Chondrocyte (in vitro differentiated cells): ENCODE measurements at regions not wholly inside any gene's neighbourhood (a gene's known extent, or its start where the extent isn't known, plus 50 kb on each side); places are given as distances from the start of the nearest gene placed in this dataset.
"Not testable (repeated sequence)": the region's sequence is repeated elsewhere in the genome, so short reads cannot be mapped to it uniquely, and the experiment has no call there.

Experiments
- DNase-seq: peaks from one replicate; pipeline ENCODE4 v3.0.0; 2021; ENCODE audit warnings: mixed read lengths, low spot score
- H3K27ac Mint-ChIP-seq: one replicate; pipeline ENCODE4 v1.8.0; 2021; ENCODE audit warnings: mild to moderate bottlenecking, moderate library complexity, mixed read lengths; ENCODE audit not compliant: unreplicated experiment
- H3K27me3 Mint-ChIP-seq: 2 replicates; pipeline ENCODE4 v1.8.0; 2021; ENCODE audit warnings: low read depth, mixed read lengths
- H3K36me3 Mint-ChIP-seq: 2 replicates; pipeline ENCODE4 v1.8.0; 2021; ENCODE audit warnings: low read depth, mixed read lengths
- H3K4me1 Mint-ChIP-seq: 2 replicates; pipeline ENCODE4 v1.8.0; 2021; ENCODE audit warnings: low read depth, mild to moderate bottlenecking, mixed read lengths
- H3K4me3 Mint-ChIP-seq: one replicate; pipeline ENCODE4 v1.8.0; 2021; ENCODE audit warnings: mild to moderate bottlenecking, moderate library complexity, mixed read lengths; ENCODE audit not compliant: unreplicated experiment
- H3K9me3 Mint-ChIP-seq: 2 replicates; pipeline ENCODE4 v1.8.0; 2021; ENCODE audit warnings: low read depth, mixed read lengths
- TF ChIP-seq, protein P1 (sequence below): fragments of 200-600 bp; sonication (generic); IDR thresholded peaks from 2 replicates; pipeline ENCODE4 v1.5.0; 2021; ENCODE audit warnings: antibody characterized with exemption, mild to moderate bottlenecking, moderate library complexity

DNA sequence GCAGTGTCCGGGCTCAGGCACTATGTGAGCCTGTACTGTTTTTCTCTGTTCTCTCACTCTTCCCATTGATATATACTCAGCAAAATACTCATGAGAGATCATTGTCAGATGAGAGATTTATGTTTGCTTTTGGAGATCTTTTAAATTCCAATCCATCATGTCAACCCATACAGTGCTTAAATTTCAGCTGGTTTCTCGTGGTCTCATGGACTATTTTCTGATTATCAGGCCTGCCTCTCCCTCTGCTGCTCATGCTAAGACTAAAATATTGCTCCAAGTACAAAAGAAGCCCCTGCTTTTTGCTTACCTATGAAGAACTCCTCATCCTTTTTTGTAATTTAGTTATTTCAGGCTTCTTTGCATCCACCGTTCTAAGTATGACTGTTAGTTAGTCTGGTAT is 547.2 kb downstream of the KCNJ2 start:
- no peak for DNase-seq
- no peaks in the 10 kb centered on the region for H3K4me1 Mint-ChIP-seq
- peaks cover 3% of the 10 kb centered on the region for H3K27me3 Mint-ChIP-seq
- H3K27ac Mint-ChIP-seq, result no peak overlapping the region
- H3K4me3 Mint-ChIP-seq, result no peak overlapping the region
- TF ChIP-seq, protein P1, sequence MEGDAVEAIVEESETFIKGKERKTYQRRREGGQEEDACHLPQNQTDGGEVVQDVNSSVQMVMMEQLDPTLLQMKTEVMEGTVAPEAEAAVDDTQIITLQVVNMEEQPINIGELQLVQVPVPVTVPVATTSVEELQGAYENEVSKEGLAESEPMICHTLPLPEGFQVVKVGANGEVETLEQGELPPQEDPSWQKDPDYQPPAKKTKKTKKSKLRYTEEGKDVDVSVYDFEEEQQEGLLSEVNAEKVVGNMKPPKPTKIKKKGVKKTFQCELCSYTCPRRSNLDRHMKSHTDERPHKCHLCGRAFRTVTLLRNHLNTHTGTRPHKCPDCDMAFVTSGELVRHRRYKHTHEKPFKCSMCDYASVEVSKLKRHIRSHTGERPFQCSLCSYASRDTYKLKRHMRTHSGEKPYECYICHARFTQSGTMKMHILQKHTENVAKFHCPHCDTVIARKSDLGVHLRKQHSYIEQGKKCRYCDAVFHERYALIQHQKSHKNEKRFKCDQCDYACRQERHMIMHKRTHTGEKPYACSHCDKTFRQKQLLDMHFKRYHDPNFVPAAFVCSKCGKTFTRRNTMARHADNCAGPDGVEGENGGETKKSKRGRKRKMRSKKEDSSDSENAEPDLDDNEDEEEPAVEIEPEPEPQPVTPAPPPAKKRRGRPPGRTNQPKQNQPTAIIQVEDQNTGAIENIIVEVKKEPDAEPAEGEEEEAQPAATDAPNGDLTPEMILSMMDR, result no peak
- H3K36me3 Mint-ChIP-seq, result no peaks in the 10 kb centered on the region
- H3K9me3 Mint-ChIP-seq, result peaks cover 3% of the 10 kb centered on the region

DNA sequence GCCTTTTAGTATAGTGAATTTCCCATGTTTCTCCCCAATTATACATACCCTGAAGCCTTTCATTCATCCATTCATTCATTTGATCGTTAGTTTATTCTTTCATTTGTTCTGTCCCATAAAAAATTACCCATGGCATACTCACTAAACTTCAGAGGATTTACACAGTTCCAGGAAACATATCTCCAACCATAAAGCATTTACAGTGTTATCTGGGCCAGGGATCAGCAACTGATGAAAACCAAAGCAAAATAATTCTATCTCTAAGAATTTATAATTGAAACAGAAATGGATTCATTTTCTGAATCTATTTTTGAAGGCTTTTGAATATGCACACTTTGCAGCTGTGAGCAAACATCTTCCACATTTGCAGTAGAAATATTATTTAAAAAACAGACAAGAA is 547.7 kb downstream of the KCNJ2 start:
- no peak overlapping the region for H3K4me3 Mint-ChIP-seq
- H3K27ac Mint-ChIP-seq, result no peak overlapping the region
- H3K36me3 Mint-ChIP-seq, result no peaks in the 10 kb centered on the region
- TF ChIP-seq, protein P1, result no peak
- peaks cover 3% of the 10 kb centered on the region for H3K9me3 Mint-ChIP-seq
- peaks cover 3% of the 10 kb centered on the region for H3K27me3 Mint-ChIP-seq
- no peak for DNase-seq
- no peaks in the 10 kb centered on the region for H3K4me1 Mint-ChIP-seq

DNA sequence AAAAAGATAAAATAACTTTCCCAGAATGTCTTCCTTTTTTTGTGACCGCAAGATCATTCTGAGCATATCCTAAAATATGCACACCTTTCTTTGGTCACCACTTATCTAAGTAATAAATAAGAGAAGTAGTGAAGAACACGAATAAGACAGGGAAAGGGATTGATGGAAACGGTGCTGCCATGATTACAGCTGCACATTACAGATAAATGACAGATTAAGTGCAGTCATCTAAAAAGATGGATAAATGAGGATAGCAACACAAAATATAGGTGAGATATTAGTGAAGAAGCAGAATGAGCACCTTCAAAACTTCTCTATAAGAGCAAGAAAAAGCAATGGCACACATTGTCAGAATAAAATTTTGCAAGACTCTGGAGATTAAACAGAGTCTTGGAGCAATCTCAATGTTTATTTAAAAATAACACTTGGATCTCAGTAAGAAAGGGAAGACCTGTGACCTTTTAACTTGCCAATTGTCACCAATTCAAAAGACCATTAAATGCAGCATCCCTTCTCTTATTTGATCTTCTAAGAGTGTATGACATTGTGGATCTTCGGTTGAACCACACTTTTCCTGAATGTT is 567.1 kb downstream of the KCNJ2 start:
- no peak for DNase-seq
- Mint-ChIP-seq H3K36me3 (peaks cover 2% of the 10 kb centered on the region), H3K27me3 (peaks cover 11% of the 10 kb centered on the region), H3K4me1 (no peaks in the 10 kb centered on the region), H3K9me3 (no peaks in the 10 kb centered on the region), H3K27ac (no peak overlapping the region), H3K4me3 (no peak overlapping the region)
- TF ChIP-seq, protein P1, result no peak

DNA sequence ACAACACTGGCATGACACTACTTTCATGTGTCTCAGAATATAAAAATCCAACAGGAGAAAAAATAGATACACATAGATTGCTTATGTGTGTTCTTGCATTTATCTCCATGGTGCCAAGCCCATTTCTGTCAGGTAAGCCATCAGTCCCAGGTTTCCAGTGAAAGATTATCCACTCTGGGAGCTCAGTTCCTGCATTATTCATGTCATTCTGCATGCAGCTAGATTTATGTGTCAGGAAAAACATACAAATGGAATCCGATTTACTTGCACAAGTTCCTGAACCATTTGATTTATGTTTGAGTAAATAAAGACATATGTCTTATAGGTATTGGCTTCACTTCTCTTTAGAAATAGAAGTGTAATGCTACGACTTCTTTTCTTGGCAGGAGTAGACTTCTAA is 569.7 kb downstream of the KCNJ2 start:
- Mint-ChIP-seq H3K36me3 (no peaks in the 10 kb centered on the region), H3K27ac (no peak overlapping the region), H3K9me3 (no peaks in the 10 kb centered on the region), H3K27me3 (peaks cover 10% of the 10 kb centered on the region), H3K4me1 (no peaks in the 10 kb centered on the region), H3K4me3 (no peak overlapping the region)
- TF ChIP-seq, protein P1, result no peak
- no peak for DNase-seq

DNA sequence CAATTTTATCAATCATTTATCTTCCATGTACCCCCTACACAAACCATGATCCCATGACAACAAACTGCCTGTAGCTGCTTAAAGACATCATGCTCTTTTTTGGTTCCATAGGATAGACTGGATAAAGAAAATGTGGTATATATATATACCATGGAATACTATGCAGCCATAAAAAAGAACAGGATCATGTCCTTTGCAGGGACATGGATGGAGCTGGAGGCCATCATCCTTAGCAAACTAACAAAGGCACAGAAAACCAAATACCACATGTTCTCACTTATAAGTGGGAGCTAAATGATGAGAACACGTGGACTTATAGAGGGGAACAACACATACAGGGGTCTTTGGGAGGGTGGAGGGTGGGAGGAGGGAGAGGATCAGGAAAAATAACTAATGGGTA is 577.2 kb downstream of the KCNJ2 start:
- H3K27ac Mint-ChIP-seq, H3K36me3 Mint-ChIP-seq, H3K9me3 Mint-ChIP-seq, H3K27me3 Mint-ChIP-seq, DNase-seq, H3K4me1 Mint-ChIP-seq, H3K4me3 Mint-ChIP-seq: not testable (repeated sequence)

DNA sequence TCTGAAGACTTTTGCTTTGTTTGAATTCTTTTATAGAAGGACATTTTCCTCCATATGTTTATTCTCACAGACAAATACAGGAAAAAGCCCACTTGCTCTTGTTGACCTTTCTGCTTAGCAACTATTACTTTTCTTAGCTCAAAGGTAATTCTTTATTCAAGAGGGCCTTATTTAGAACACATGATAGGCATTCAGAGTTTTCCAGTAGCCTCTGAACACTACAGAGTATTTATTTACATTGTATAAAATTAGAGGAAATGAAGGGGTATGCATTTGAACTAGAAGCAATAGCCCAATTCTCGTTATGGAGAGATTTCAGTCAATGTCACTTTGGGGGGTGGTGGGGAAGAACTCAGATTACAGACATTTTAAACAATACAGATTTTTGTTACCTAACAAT is 581.7 kb downstream of the KCNJ2 start:
- no peak for DNase-seq
- Mint-ChIP-seq H3K27me3 (peaks cover 4% of the 10 kb centered on the region), H3K9me3 (no peaks in the 10 kb centered on the region), H3K4me1 (no peaks in the 10 kb centered on the region), H3K4me3 (no peak overlapping the region), H3K27ac (no peak overlapping the region), H3K36me3 (no peaks in the 10 kb centered on the region)
- TF ChIP-seq, protein P1, result no peak

DNA sequence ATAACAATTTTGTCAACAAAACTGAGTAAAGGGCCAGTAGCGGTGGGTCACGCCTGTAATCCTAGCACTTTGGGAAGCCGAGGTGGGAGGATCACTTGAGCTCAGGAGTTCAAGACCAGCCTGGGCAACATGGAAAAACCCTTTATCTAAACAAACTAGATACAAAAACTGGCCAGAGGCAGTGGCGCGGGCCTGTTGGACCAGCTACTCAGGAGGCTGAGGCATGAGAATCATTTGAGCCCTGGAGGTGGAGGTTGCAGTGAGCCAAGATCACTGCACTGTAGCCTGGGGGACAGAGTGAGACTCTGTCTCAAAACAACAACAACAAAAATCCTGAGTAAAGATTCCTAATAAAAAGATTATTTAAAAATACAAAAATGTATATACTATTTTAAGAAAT is 583.1 kb downstream of the KCNJ2 start:
- not testable (repeated sequence) for H3K27me3 Mint-ChIP-seq, H3K9me3 Mint-ChIP-seq, H3K27ac Mint-ChIP-seq, H3K4me3 Mint-ChIP-seq, H3K36me3 Mint-ChIP-seq, DNase-seq, H3K4me1 Mint-ChIP-seq
